Islet precursor cell (in vitro differentiated cells): ENCODE measurements at regions not wholly inside any gene's neighbourhood (a gene's known extent, or its start where the extent isn't known, plus 50 kb on each side); places are given as distances from the start of the nearest gene placed in this dataset.
"Not testable (repeated sequence)": the region's sequence is repeated elsewhere in the genome, so short reads cannot be mapped to it uniquely, and the experiment has no call there.

Experiments used
- DNase-seq: peaks from one replicate; pipeline ENCODE4 v3.0.0-alpha.2; 2018

- no peak for DNase-seq
Observed at GRCh38 chr4:29710519-29710918, 1009.6 kb upstream of the PCDH7 start.

- no peak for DNase-seq
Observed at GRCh38 chr4:29711226-29711625, 1008.9 kb upstream of the PCDH7 start.

- no peak for DNase-seq
Observed at GRCh38 chr4:29717287-29718057, 1002.7 kb upstream of the PCDH7 start.

GRCh38 chr4:29718136-29718535, 1002.0 kb upstream of the PCDH7 start:
- no peak for DNase-seq

- no peak for DNase-seq
Observed at GRCh38 chr4:29722253-29722652, 997.9 kb upstream of the PCDH7 start.

- no peak for DNase-seq
Observed at GRCh38 chr4:29726938-29727337, 993.2 kb upstream of the PCDH7 start.

GRCh38 chr4:29734343-29735213, 985.6 kb upstream of the PCDH7 start:
- DNase-seq: no peak

- no peak for DNase-seq
Observed at GRCh38 chr4:29756966-29757365, 963.2 kb upstream of the PCDH7 start.

GRCh38 chr4:29762151-29762550, 958.0 kb upstream of the PCDH7 start:
- DNase-seq: no peak

GRCh38 chr4:29770627-29771026, 949.5 kb upstream of the PCDH7 start:
- no peak for DNase-seq

GRCh38 chr4:29788123-29788522, 932.0 kb upstream of the PCDH7 start:
- DNase-seq: not testable (repeated sequence)

GRCh38 chr4:29805245-29805644, 914.9 kb upstream of the PCDH7 start:
- no peak for DNase-seq

- DNase-seq: no peak
Observed at GRCh38 chr4:29805916-29806480, 914.2 kb upstream of the PCDH7 start.

GRCh38 chr4:29817961-29818360, 902.2 kb upstream of the PCDH7 start:
- DNase-seq: no peak

- no peak for DNase-seq
Observed at GRCh38 chr4:29829067-29829466, 891.1 kb upstream of the PCDH7 start.

- no peak for DNase-seq
Observed at GRCh38 chr4:29852537-29852936, 867.6 kb upstream of the PCDH7 start.

GRCh38 chr4:29853833-29854232, 866.3 kb upstream of the PCDH7 start:
- DNase-seq: no peak

GRCh38 chr4:29861307-29861706, 858.9 kb upstream of the PCDH7 start:
- no peak for DNase-seq

GRCh38 chr4:29867412-29867811, 852.8 kb upstream of the PCDH7 start:
- DNase-seq: no peak

- DNase-seq: no peak
Observed at GRCh38 chr4:29900336-29900735, 819.8 kb upstream of the PCDH7 start.

- DNase-seq: no peak
Observed at GRCh38 chr4:29908276-29908675, 811.9 kb upstream of the PCDH7 start.

- no peak for DNase-seq
Observed at GRCh38 chr4:29927895-29928294, 792.3 kb upstream of the PCDH7 start.

- DNase-seq: no peak
Observed at GRCh38 chr4:29948451-29948850, 771.7 kb upstream of the PCDH7 start.

GRCh38 chr4:29948858-29949257, 771.3 kb upstream of the PCDH7 start:
- DNase-seq: no peak
